Activated CD4-positive, alpha-beta T cell treated with anti-CD3 and anti-CD28 coated beads, Interleukin-2, amount 50 U/mL, for 4 hours (primary cell): ENCODE measurements at regions not wholly inside any gene's neighbourhood (a gene's known extent, or its start where the extent isn't known, plus 50 kb on each side); places are given as distances from the start of the nearest gene placed in this dataset.

Source experiments
- DNase-seq, 2 experiments: peaks; one replicate each; pipeline ENCODE4 v3.0.0-alpha.2; 2020

DNA sequence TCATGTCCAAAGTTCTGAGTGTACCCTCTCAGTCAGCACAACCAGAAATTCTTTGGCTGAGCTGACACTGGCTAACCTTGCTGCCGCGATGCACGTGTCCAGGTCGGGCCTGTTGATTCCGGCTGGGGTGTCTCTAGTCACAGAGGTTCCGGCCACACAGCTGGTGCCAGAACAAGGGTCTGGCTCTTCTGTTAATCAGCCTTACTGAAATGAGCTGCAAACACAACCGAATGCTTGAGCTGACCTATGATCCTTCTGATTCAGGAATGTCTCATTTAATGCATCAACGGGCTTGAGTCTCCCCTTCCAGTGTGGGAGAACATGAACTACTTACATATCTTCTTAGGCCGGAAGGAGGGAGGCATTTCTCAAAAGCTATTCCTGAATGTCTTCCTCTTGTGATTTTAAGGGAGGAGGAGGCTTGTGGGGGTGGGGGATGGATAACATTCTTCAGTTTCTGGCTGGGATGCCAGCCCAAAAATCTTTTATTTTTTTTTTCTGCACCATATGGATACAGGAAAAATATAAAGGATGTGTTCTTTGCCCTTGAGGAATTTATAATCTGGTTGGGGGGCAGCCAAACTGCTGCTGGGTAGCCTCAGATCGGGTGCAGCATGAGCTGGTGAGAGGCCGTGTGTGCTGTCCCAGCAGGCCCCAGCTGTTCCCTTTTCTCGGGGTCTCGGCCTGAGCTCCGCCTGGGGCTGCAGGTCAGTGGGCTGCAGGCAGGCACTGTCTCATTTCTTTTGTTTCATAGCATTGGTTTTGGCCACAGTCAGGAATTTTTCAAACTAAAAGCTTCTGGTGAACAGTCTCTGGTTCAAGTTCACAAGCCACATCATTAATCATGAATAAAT lies 319.1 kb upstream of the TBL1XR1 start:
- no peak for DNase-seq

GRCh38 chr3:177517906-177518305 lies 320.6 kb upstream of the TBL1XR1 start:
- no peak for DNase-seq

DNA sequence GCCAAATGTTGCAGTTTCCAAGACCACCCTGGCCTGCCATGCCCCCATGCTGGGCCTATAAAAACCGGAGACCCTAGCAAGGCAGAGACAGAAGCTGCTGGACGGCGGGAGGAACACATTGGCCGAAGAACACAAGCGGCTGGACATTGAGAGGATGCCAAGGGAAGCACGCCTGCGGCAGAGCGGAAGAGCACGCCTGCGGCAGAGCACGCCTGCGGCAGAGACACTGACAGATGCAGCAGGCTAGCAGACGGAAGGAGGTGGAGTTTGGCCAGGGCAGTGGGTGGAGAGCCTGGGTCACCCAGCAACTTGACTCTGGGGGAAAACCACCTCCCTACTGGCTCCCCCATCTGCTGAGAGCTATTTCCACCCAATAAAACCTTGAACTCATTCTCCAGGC lies 322.3 kb upstream of the TBL1XR1 start:
- DNase-seq = no peak

- DNase-seq = no peak
Observed at GRCh38 chr3:177521305-177521704, 324.0 kb upstream of the TBL1XR1 start.

- no peak for DNase-seq
Observed at GRCh38 chr3:177522051-177522450, 324.8 kb upstream of the TBL1XR1 start.

GRCh38 chr3:177523067-177523675 lies 325.9 kb upstream of the TBL1XR1 start:
- no peak for DNase-seq

DNA sequence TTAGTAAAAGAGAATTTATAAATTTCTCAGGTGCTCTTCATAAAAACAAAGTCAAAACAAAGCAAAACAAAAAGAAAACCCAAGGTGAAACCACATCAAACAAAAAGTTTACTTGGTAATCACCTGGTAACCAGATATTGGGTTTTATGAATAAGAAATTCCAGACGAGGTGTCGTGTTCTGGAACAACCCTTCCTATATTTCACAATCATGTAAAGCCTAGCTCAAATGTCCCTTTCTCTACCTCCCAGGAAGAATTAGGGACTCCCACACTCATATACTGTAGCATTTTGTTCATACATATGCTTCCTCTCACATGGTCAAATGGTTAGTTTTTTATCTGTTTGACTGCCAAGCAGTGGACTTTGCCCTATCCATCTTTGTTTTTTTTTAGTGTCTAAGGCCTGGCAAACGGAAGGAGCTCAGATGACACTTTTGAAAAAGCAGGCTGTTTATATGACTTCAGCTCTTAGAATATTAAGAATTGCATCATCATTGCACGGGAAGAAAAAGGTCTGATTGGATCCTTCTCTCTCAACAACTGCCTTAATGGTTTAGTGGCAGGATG lies 326.7 kb upstream of the TBL1XR1 start:
- no peak for DNase-seq

- no peak for DNase-seq
Observed at GRCh38 chr3:177524742-177525141, 327.5 kb upstream of the TBL1XR1 start.

- no peak for DNase-seq
Observed at GRCh38 chr3:177525414-177525813, 328.1 kb upstream of the TBL1XR1 start.

DNA sequence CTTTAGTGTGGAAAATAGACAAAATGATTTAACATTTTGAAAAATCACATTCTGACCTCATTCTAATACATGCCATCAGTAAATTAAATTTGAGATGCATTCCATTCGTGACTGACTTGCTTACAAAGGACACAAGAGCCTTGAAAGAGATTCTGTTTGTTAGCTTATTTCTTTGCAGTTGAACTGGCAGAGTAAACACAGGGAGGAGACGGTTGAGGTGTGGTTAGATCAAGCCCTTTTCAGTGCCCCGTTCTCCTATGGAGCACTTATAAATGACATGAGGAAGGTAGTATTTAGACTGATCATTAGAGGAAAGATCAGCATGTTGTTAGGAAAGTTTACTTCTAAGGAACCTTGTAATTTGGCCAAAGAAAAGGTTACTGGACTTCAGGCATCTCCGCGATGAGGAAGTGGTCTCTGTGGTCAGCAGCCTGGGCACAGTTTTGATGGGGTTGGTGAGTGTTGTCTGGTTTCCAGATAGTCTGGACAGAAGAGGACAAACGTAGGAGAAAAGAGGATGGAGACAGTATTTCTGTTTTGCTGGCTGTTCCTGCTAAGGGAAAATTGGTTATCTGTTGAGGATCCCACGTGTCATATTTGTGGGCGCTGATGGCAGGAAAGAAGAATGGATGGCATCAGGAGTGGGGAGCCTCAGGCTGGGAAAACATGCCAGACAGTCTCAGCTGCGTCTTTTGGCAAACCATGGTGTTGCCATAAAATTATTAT lies 328.9 kb upstream of the TBL1XR1 start:
- DNase-seq = no peak

DNA sequence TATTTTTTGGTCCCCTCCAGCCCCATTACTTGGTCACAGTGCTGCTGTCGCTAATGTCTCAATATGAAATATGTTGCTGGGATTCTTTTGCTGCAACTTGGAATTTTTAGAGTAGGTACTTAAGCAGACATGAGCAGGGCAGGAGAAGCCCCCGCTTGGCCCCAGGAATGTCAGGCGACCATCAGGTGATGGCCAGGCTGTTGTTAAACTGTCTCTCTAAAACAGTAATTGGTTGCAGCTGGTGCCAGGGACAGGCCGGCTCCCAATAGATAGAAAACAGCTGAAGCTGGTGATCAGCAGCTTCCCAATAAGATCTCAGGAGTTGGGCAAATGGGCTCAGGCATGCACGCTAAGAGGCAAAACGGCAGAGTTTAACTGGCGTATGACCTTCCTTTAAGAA lies 329.9 kb upstream of the TBL1XR1 start:
- no peak for DNase-seq

- no peak for DNase-seq
Observed at GRCh38 chr3:177528306-177529070, 331.2 kb upstream of the TBL1XR1 start.

DNA sequence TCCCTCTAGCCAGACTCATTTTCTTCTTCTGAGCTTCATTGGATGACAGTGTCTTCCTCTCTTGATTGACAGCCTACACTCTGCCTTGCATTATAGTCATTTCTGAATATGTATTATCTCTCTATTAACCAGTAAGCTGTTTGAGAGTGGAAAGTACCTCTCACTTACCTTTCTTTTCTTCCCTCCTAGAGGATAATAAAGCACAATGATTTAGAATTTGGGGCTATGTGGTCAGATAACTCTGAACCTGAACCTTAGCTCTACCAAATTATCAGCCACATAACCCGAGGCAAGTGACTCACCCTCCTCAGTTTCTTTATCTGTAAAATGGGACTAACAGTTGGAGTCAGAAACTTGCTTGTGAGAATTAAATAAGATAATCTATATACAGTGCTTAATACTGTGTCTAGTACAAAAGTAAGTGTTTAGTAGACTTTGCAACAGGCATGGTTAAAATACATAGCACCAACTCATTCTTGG lies 331.8 kb upstream of the TBL1XR1 start:
- DNase-seq = no peak

DNA sequence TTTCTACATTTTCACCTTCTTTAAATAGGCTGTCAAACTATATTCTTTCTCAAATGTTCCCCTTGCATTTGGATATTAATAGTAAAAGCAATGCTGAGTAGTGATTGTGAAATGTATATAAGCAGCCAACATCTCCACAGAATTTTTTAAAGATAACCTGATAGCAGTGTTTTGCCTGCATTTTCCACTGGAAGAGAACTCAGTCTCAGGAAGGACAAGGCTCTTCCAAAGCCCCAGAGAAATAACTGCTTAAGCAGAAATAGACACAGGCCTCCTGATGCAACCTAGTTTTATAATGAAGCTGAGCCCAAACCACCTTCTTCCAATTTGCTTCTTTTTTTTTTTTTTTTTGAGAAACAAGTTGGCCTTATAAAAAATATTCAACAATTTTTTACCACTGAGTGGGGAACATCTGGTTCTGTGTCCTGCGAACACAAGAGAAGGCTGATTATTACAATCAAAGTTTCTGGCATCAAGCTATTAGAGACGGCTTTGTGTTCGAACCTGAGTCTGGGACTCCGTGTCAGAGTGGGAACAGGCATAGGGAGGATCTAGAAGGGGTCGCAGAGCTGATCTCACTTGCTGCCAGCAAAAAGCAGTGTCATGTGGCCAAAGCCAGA lies 332.5 kb upstream of the TBL1XR1 start:
- no peak for DNase-seq

DNA sequence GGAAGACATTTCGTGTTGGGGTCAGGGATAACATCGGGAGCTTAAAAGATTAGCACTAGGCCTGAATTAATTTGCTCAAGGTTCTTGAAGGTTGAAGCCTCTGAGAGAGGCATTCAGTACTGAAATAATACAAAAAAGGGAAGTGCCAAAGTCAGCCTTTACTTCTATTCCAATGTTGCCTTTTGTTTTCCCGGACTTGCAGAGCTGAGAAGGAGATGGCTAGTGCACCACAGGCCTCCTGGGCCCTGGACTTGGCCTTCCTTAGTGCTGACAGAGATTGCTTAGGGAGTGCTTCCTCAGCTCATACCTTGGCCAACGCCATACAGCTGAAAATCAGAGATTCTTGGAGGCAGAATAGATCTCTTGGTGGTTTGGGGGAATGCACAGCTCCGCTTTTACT lies 333.6 kb upstream of the TBL1XR1 start:
- DNase-seq = no peak

- no peak for DNase-seq
Observed at GRCh38 chr3:177536873-177537272, 339.6 kb upstream of the TBL1XR1 start.

GRCh38 chr3:177537612-177538011 lies 340.3 kb upstream of the TBL1XR1 start:
- no peak for DNase-seq

GRCh38 chr3:177538048-177538749 lies 340.9 kb upstream of the TBL1XR1 start:
- DNase-seq = no peak

DNA sequence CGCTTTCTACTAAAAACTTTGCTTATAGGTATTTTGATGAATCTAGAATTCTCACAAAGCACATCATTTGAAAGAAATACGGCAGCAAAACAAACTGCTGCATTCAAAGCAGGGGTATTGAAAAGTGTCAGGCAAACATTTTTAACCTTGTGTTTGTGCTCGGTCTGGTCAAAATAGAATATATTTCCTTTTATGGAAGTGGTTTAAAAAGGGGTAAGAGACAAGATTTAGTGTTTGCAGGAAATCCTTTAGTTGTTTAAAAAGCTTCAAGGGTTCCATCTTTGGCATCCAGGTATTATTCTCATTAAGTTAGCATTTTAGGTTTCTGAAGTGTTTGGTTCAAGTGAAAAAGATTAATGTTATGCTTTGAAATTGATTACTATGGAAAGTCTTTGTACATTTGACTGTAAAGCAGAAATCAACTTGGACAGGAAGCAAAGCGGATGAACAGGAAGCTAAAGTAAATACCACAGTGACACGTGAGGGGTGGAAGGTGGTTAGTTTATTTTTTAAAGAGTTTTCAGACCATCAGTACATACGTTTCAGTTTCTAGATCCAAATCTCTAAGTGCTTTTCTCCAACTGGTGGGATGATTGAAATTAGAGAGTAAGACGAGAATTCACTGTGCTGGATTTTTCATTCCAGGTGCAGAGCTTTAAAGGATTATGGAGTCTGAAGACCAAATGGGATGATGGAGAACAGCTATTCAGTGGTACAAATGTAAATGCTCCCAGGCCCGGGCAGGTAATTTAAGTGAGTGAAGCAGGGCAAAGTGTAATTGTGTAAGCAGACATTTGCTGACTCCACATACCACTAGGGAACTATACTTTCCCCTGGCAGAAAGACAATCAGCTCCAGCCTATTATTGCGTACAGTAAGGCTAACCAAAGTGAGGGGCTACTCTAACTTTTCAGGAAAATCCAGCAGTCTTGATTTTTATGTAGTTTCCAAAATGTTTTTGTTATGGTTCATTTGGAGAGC lies 341.8 kb upstream of the TBL1XR1 start:
- no peak for DNase-seq

- no peak for DNase-seq
Observed at GRCh38 chr3:177541541-177541940, 344.3 kb upstream of the TBL1XR1 start.
